NB4 (cell line): ENCODE measurements at regions not wholly inside any gene's neighbourhood (a gene's known extent, or its start where the extent isn't known, plus 50 kb on each side); places are given as distances from the start of the nearest gene placed in this dataset.

Source experiments
- CTCF ChIP-seq: IDR thresholded peaks from one replicate; pipeline ENCODE4 v1.5.1; 2012; ENCODE audit warnings: low read depth, low read length
- MYC ChIP-seq: IDR thresholded peaks from 2 replicates; pipeline ENCODE4 v1.6.1; 2011; ENCODE audit warnings: low read depth, low read length
- POLR2A ChIP-seq: IDR thresholded peaks from 2 replicates; pipeline ENCODE4 v1.6.1; 2011; ENCODE audit warnings: mild to moderate bottlenecking; ENCODE audit not compliant: insufficient read length; ENCODE audit errors: extremely low read depth
- TF ChIP-seq, protein P1 (sequence below): IDR thresholded peaks from 2 replicates; pipeline ENCODE4 v1.6.1; 2011; ENCODE audit warnings: low read depth, low read length

DNA sequence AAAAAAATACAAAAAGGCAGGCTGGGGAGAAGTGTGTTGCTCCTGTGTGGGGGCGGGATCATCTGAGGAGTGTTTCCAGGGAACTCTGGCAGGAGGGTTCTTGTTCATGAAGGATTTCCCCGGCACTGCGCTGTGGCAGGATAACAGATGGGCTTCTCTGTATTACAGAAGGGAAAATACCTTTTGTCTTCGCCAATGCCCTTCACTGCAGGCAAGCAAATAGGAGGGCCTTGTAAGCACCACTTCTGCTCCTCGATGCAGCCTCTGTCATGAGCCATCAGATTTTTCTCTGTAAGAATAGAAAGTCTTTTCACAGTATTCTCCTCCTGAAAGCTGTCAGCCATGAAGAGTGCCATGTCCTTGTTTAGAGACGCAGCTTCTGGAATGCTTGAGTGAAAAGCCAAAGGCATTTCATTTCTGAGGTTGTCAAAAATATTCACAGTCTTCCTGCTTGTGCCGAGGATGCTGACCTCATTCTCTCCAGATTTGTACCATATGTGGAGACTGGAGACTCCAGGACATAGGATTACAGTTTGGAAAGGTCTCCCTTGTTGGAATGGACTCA is 294.0 kb downstream of the YTHDC2 start:
- TF ChIP-seq POLR2A: no peak
- TF ChIP-seq, protein P1, sequence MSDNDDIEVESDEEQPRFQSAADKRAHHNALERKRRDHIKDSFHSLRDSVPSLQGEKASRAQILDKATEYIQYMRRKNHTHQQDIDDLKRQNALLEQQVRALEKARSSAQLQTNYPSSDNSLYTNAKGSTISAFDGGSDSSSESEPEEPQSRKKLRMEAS: no peak
- TF ChIP-seq CTCF: no peak
- no peak for TF ChIP-seq MYC
